Activated naive CD4-positive, alpha-beta T cell treated with anti-CD3 and anti-CD28 coated beads, Interleukin-2, amount 10 ng/mL, durations not matched to agents 7 days and 5 days (primary cell): ENCODE measurements at regions not wholly inside any gene's neighbourhood (a gene's known extent, or its start where the extent isn't known, plus 50 kb on each side); places are given as distances from the start of the nearest gene placed in this dataset.

ENCODE experiments used
- CTCF ChIA-PET: fragments of 350-600 bp; sonication (Branson Sonifier 250); formaldehyde crosslinking; loops from one replicate; lab custom pipeline; 2021; ENCODE audit warnings: antibody characterized with exemption; lab: Charles Lee
- DNase-seq: peaks from one replicate; pipeline ENCODE4 v3.0.0-alpha.2; 2020
- H3K27ac Mint-ChIP-seq: one replicate; pipeline ENCODE4 v1.8.0; 2021; ENCODE audit warnings: mild to moderate bottlenecking, moderate library complexity, mixed read lengths
- H3K27me3 Mint-ChIP-seq: one replicate; pipeline ENCODE4 v1.8.0; 2021; ENCODE audit warnings: mild to moderate bottlenecking, mixed read lengths
- H3K36me3 Mint-ChIP-seq: one replicate; pipeline ENCODE4 v1.8.0; 2021; ENCODE audit warnings: mixed read lengths
- H3K4me1 Mint-ChIP-seq: one replicate; pipeline ENCODE4 v1.8.0; 2021; ENCODE audit warnings: mixed read lengths
- H3K4me3 Mint-ChIP-seq: one replicate; pipeline ENCODE4 v1.8.0; 2021; ENCODE audit warnings: mild to moderate bottlenecking, moderate library complexity, mixed read lengths
- H3K9me3 Mint-ChIP-seq: one replicate; pipeline ENCODE4 v1.8.0; 2021; ENCODE audit warnings: mixed read lengths

DNA sequence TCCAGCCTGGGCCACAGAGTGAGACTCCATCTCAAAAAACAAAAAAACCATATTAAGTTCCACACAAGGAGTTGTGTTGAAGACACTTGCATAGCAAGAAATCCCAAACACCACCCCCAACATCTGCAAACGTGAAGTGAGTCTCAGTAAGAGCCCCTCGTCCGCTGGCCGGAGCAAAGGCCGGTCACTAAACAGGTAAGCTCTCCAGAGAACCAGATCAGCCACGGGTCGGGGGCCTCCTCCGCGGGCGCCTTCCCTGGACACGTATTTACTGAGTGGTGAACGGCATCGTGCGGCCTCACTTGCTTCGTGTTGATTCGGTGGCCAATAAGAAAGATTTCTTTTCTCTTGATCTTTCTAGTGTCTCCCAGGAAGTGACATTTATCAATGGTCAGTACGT, 93.6 kb downstream of the MRPL36 start:
- CTCF ChIA-PET, result no interaction called here

DNA sequence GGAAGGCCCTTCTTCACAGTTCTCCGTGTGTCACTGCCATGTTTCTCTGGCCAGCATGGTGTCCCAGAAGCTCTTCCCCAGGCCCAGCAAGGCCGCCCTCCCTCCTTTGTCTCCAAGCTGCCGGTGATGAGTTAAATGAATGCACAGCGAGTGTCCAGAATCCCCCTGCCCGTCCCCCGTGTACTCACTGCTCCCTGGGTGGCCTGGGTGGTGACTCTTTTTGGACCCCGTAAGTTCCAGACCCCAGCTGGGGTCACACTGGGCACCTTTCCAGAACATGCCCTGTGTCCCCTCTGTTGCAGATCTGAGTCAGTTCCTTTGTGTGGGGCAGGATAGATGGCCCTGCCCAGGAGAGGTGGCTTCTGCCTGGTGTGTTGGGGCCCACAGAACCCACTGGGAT, 95.0 kb downstream of the MRPL36 start:
- no peak for DNase-seq
- no peak overlapping the region for H3K27ac Mint-ChIP-seq
- peaks cover 12% of the 10 kb centered on the region for H3K4me1 Mint-ChIP-seq
- CTCF ChIA-PET, result no interaction called here
- no peak overlapping the region for H3K4me3 Mint-ChIP-seq
- H3K9me3 Mint-ChIP-seq, result no peaks in the 10 kb centered on the region
- H3K36me3 Mint-ChIP-seq, result no peaks in the 10 kb centered on the region
- H3K27me3 Mint-ChIP-seq, result peaks cover 4% of the 10 kb centered on the region

More for the DNA sequence above, 93.6 kb downstream of the MRPL36 start:
- Mint-ChIP-seq H3K4me3 (no peak overlapping the region), H3K9me3 (no peaks in the 10 kb centered on the region), H3K36me3 (no peaks in the 10 kb centered on the region), H3K27me3 (peaks cover 1% of the 10 kb centered on the region), H3K27ac (no peak overlapping the region), H3K4me1 (peaks cover 15% of the 10 kb centered on the region)
- no peak for DNase-seq

DNA sequence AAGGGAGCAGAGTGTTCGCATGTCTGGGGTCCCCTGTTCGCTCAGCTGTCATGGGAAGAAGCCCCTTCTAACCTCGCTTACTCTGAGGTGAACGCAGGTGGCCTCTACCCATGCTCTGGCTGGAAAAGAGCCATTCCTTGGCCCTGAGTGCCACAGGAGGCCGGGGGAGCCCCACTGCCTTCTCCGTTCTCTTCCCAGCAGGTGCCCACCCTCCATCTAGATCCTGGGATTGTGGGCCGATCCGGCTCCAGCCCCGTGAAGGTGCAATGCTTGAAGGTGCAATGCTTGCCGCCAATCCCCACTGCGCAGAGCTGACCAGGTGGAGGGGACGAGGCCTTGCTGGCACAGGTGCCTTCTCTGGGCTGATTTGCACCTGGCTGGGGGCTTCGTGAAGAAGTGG, 95.4 kb downstream of the MRPL36 start:
- Mint-ChIP-seq H3K4me1 (peaks cover 8% of the 10 kb centered on the region), H3K27ac (no peak overlapping the region), H3K4me3 (no peak overlapping the region), H3K36me3 (no peaks in the 10 kb centered on the region), H3K27me3 (peaks cover 8% of the 10 kb centered on the region), H3K9me3 (no peaks in the 10 kb centered on the region)
- CTCF ChIA-PET, result no interaction called here
- no peak for DNase-seq

DNA sequence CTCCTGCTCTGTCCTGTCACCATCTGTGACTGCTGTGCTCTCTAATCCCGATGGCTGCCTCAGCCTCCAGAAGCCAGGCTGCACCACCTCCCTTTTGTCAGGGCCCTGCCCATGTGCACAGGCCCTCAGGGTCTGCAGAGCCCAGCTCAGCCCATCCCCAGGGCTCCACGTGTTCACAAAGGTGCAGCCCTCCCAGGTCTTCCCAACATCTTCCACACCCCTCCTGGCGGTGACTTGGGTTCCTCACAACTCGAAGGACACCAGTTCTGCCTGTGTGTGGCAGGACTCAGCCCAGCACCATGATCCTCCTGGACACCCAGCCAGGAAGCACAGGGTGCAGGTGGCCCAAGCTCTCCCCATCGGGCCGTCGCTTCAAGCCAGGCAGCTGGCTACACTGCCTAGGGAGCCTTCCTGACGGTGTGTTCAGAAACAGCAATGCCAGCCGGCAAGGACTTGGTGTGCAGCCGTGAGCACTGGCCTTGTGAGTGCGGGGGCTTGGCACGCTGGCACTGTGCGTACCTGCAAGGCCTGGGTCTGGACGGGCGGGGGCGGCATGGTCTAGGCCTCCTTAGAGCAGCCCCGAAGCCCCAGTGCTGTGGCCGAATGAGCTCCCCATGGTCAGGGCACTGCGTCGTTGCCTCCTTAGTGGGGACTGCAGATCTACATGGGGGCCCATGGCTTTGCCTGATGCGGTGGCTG, 96.1 kb downstream of the MRPL36 start:
- no peaks in the 10 kb centered on the region for H3K36me3 Mint-ChIP-seq
- peaks cover 9% of the 10 kb centered on the region for H3K27me3 Mint-ChIP-seq
- no peak for DNase-seq
- H3K4me1 Mint-ChIP-seq, result peaks cover 3% of the 10 kb centered on the region
- CTCF ChIA-PET, result no interaction called here
- H3K9me3 Mint-ChIP-seq, result no peaks in the 10 kb centered on the region
- H3K27ac Mint-ChIP-seq, result no peak overlapping the region
- H3K4me3 Mint-ChIP-seq, result no peak overlapping the region

DNA sequence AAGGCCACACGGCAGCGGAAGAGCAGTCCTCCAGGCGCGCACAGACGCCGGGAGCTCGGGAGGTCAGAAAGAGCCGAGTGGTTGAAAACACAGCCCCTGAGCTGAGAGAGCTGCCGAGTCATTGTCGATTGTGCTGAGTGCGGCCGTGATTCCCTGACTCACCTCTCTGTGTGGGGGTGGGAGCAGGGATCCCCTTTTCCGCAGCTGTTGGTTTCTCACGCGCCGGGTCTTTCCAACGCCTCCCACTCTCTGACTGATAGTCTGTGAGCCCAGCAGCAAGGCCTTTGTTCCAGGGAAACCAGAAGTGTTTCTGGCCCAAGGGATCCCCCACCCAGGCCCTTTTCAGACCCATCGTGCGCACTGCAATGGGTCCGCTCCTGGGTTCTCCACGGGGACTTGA, 97.3 kb downstream of the MRPL36 start:
- Mint-ChIP-seq H3K4me1 (peaks cover 3% of the 10 kb centered on the region), H3K9me3 (no peaks in the 10 kb centered on the region), H3K4me3 (no peak overlapping the region), H3K27me3 (peaks cover 12% of the 10 kb centered on the region), H3K36me3 (no peaks in the 10 kb centered on the region), H3K27ac (no peak overlapping the region)
- DNase-seq, result no peak
- CTCF ChIA-PET, result no interaction called here

DNA sequence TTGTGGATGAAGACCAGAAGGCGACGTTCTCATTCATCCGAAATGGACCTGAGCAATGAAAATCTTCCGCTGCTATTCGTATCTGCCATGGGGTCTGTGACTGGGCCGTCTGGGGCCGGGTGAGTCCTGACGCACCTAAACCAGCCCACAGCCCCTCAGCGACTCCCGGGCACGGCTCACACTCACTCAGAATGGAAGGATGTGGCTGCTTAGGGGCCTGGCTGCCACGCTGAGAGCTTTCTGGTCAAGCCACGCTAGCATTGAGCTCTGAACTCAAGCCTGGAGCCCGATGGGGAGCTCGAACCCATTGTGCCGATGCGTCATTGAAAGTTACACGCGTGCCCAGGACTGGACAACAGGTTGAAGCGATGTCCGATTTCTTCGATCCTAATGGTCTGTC, 97.8 kb downstream of the MRPL36 start:
- Mint-ChIP-seq H3K4me3 (no peak overlapping the region), H3K9me3 (no peaks in the 10 kb centered on the region), H3K36me3 (no peaks in the 10 kb centered on the region), H3K27ac (no peak overlapping the region), H3K27me3 (peaks cover 14% of the 10 kb centered on the region), H3K4me1 (peaks cover 3% of the 10 kb centered on the region)
- CTCF ChIA-PET, result no interaction called here
- no peak for DNase-seq

DNA sequence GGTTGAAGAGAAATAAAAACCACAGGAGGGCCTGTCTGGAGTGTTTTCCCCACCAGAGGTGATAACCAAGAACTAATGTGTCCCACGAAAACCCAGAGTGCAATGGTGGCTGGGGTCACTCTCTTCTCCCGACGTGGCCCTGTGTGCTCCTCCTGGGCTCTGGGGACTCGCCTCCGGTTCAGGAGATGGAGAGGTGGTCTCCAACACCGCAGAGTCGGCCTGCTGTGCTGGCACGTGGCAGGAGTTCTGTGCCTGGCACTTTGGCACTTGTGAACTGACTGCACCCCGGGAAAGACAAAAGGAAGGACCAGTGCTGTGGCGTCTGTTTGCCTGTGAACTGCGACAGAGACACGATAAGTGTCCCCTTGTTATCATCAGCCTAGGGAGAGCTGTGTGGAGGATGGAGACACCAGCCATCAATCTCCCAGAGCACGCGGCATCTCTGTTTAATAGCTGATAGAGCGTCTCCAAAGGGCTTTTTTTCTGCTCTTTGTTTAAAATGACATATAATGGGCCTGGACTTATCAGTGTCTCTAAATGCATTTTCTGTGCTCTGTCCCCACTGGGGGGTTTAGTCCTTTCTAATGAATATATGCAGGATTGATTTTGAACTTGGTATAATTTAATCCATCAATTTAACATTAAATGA, 98.3 kb downstream of the MRPL36 start:
- H3K9me3 Mint-ChIP-seq, result no peaks in the 10 kb centered on the region
- no peak overlapping the region for H3K27ac Mint-ChIP-seq
- peaks cover 14% of the 10 kb centered on the region for H3K27me3 Mint-ChIP-seq
- CTCF ChIA-PET, result no interaction called here
- H3K36me3 Mint-ChIP-seq, result no peaks in the 10 kb centered on the region
- peaks cover 3% of the 10 kb centered on the region for H3K4me1 Mint-ChIP-seq
- no peak for DNase-seq
- H3K4me3 Mint-ChIP-seq, result no peak overlapping the region

DNA sequence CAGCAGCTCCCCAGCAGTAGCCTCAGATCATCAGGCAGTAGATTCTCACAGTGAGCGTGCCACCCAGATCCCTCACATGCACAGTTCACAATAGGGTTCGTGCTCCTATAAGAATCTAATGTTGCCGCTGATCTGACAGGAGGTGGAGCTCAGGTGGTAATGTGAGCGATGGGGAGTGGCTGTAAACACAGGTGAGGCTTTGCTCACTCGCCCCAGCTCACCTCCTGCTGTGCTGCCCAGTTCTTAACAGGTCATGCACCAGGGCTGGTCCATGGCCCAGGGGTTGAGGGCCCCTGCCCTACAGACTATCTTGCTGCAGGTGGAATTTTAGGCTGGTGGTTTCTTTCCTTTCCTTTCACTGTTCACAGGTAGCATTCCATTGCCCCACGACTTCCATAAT, 100.2 kb downstream of the MRPL36 start:
- H3K27ac Mint-ChIP-seq, result no peak overlapping the region
- CTCF ChIA-PET, result interaction anchor here (0.6 to 1.0 kb wide), 2 partner anchors 21 to 294 kb away, joined by 4 read pairs; no protein-coding TSS in a partner anchor
- peaks cover 14% of the 10 kb centered on the region for H3K27me3 Mint-ChIP-seq
- H3K4me1 Mint-ChIP-seq, result peaks cover 6% of the 10 kb centered on the region
- no peak for DNase-seq
- H3K9me3 Mint-ChIP-seq, result no peaks in the 10 kb centered on the region
- H3K4me3 Mint-ChIP-seq, result no peak overlapping the region
- H3K36me3 Mint-ChIP-seq, result no peaks in the 10 kb centered on the region

DNA sequence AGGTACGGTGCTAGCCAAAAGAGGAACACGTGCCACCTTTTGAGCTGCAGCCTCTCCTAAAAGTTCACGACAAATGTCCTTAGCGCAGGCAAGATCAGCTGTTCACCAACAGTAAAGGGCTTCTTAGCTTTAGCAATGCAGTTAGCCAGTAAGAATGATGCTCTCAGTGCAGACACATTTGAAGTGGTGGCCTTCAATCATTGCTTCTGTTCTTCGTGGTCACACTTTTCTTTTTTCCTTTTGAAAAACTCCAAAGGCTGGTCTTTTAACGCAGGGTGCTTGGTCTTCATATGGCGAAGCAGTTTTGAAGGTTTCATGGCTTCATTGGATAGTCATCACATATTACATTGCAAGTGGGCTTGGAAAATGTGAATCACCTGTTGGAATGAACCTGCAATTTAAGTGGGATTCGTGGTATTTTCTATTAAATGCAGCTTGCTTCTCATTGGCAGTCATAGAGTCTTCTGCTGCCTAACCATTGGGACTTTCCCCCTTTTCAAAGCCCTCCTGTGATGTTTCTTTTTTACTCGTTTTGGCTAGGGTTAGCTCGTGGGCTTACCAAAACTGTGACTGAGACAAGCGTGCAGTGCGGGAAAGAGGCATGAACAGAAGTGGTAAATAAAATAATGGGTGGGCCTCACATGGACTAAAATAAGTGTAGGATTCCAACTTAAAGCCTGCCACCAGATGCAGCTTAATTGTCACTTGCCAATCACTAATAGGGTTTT, 100.9 kb downstream of the MRPL36 start:
- no peaks in the 10 kb centered on the region for H3K9me3 Mint-ChIP-seq

DNA sequence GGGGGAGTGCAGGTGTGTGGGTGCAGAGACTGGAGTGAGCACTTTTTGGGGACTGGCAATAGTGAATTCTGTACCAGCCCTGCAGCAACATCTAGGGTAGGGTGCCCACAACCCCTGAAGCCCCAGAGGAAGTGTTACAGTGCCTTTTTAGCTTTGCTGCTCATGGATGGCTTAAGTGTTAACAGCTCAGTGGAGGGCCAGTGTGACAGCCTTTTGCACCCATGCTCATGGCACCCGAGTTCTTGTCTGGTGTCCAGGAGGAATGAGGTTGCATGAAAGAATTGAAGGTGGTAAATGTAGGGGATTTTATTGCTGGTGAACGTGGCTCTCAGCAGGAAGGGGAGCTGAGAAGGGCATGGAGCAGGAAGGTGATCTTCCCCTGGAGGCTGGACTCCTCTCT, 107.3 kb downstream of the MRPL36 start:
- CTCF ChIA-PET, result no interaction called here
- H3K27ac Mint-ChIP-seq, result no peak overlapping the region
- no peak overlapping the region for H3K4me3 Mint-ChIP-seq
- H3K27me3 Mint-ChIP-seq, result peaks cover 20% of the 10 kb centered on the region
- no peak for DNase-seq
- peaks cover 3% of the 10 kb centered on the region for H3K9me3 Mint-ChIP-seq
- peaks cover 3% of the 10 kb centered on the region for H3K4me1 Mint-ChIP-seq
- no peaks in the 10 kb centered on the region for H3K36me3 Mint-ChIP-seq

More for the DNA sequence above, 100.9 kb downstream of the MRPL36 start:
- Mint-ChIP-seq H3K27ac (no peak overlapping the region), H3K4me3 (no peak overlapping the region), H3K36me3 (no peaks in the 10 kb centered on the region), H3K4me1 (peaks cover 6% of the 10 kb centered on the region), H3K27me3 (peaks cover 14% of the 10 kb centered on the region)
- DNase-seq, result no peak
- CTCF ChIA-PET, result interaction anchor here (0.6 to 1.0 kb wide), 2 partner anchors 21 to 295 kb away, joined by 4 read pairs; no protein-coding TSS in a partner anchor

DNA sequence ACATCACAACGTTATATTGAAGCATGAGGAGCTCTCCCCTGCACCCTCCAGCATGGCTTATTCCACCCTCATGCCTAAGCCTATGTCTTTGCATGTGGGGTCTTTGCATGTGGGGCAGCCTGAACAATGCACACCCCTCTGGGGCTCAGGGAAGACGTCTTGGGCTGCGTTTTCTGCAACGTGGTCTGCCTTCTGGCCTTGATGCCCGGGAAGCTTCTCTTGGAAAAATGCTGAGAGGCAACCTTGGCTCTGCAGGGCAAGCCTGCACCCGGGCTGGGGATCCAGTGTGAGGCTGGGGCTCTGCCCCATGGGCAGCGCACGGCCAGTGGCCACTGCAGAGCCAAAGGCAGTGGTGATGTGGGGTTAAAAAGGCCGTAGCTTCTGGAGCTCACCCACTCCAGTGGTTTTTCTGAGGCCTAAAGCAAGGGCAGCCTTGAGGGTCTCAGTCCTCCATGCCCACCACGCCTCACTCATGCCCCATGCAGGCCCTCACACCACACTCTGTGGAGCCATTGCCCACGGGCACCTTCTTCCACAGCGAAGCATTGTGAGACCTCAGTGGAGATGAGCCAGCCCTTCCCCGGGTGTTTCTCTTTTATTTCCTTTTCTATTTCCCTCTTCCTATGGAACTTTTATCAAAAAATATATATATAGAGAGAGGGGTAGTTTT, 112.2 kb downstream of the MRPL36 start:
- no peak for DNase-seq
- peaks cover 21% of the 10 kb centered on the region for H3K27me3 Mint-ChIP-seq
- CTCF ChIA-PET, result no interaction called here
- H3K27ac Mint-ChIP-seq, result no peak overlapping the region
- H3K4me1 Mint-ChIP-seq, result no peaks in the 10 kb centered on the region
- peaks cover 3% of the 10 kb centered on the region for H3K9me3 Mint-ChIP-seq
- no peak overlapping the region for H3K4me3 Mint-ChIP-seq
- no peaks in the 10 kb centered on the region for H3K36me3 Mint-ChIP-seq

DNA sequence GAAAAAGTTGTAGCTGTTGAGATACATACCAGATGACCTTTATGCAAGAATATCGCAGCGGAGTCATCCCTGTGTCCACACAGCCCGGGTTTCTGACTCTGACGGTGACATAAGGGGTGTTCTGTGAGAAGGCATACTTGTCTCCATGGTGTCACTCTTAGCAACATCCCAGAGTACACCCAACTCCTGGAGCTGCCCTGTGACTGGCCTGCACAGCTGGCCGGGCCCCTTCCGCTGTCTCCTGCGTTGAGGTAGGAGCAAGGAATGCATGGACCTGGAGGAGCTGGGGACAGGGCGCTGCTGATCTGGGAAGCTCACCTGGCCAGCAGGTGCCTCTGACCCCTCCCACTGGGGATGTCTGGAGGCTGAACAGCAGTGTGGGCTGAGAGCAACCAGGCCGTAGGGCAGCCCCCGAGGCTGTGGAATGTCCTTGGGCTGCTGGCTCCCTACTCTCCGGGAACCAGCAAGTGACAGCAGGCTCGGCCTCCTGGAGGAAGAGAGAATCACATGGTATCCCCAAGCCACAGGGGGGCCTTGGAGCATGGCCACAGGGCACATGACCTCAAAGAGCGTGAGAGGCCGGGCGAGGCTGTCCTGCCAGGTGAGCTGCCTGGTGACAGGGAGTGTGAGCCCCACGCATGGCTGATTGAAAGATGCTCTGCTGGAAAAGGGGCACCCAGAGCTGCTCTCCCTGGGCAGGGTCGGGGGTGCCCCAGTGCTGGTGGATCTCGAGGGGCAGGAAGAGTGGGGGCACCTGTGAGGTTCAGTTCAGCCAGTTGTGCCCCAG, 113.4 kb downstream of the MRPL36 start:
- H3K4me3 Mint-ChIP-seq, result no peak overlapping the region
- no peak overlapping the region for H3K27ac Mint-ChIP-seq

DNA sequence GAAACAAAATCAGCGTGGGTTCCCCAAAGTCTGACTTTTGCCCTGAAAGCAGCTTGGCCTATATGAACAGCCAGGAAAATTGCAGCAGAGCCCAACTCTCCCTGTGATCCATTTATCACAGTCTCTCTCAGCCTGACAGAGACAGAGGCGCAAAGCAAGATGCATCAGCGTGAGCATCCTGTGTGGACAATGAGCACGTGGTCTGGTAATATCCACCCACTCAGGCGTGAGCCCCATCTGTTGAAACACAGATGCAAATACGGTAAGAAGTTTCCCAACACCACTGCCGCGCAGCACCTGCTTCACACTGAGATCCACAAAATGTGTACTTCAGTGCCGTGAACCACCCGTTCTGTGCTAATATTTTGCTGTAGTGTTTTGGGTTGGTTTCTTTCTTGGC, 114.6 kb downstream of the MRPL36 start:
- peaks cover 25% of the 10 kb centered on the region for H3K27me3 Mint-ChIP-seq
- CTCF ChIA-PET, result no interaction called here
- H3K36me3 Mint-ChIP-seq, result no peaks in the 10 kb centered on the region
- no peak for DNase-seq
- H3K4me1 Mint-ChIP-seq, result no peaks in the 10 kb centered on the region
- H3K4me3 Mint-ChIP-seq, result no peak overlapping the region
- H3K27ac Mint-ChIP-seq, result no peak overlapping the region
- peaks cover 5% of the 10 kb centered on the region for H3K9me3 Mint-ChIP-seq

More for the DNA sequence above, 113.4 kb downstream of the MRPL36 start:
- Mint-ChIP-seq H3K9me3 (peaks cover 3% of the 10 kb centered on the region), H3K4me1 (no peaks in the 10 kb centered on the region), H3K27me3 (peaks cover 23% of the 10 kb centered on the region), H3K36me3 (no peaks in the 10 kb centered on the region)
- DNase-seq, result no peak
- CTCF ChIA-PET, result no interaction called here

DNA sequence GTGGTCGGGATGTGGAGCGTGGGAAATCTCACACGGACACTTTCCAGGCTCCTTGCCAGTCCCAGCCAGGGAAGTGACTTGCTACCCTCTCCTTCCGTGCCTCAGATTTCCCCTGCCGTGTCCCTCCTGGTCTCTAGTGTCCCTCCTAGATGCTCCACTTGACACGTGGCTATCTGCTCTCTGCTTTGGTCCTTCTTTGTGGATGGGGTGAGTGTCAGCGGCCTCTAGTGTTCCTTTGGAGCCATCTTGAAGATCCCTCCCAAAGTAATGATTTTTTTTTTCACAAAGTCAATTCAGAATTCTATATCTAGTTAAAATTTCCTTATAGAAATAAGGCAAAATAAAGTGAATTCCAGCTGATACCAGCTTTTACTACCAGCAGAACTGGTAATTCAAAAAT, 117.7 kb downstream of the MRPL36 start:
- no peak for DNase-seq
- H3K27me3 Mint-ChIP-seq, result peaks cover 47% of the 10 kb centered on the region
- H3K9me3 Mint-ChIP-seq, result peaks cover 5% of the 10 kb centered on the region
- no peaks in the 10 kb centered on the region for H3K36me3 Mint-ChIP-seq
- H3K4me1 Mint-ChIP-seq, result no peaks in the 10 kb centered on the region
- CTCF ChIA-PET, result no interaction called here
- no peak overlapping the region for H3K4me3 Mint-ChIP-seq
- H3K27ac Mint-ChIP-seq, result no peak overlapping the region
